Dermis microvascular lymphatic vessel endothelial cell (primary cell): ENCODE measurements at regions not wholly inside any gene's neighbourhood (a gene's known extent, or its start where the extent isn't known, plus 50 kb on each side); places are given as distances from the start of the nearest gene placed in this dataset.

Experiments used
- DNase-seq, 2 donors: peaks; one replicate each; pipeline versions ENCODE4 v3.0.0 to v3.0.0-alpha.2; 2010; ENCODE audit warnings: low read depth in 2 of 2

DNA sequence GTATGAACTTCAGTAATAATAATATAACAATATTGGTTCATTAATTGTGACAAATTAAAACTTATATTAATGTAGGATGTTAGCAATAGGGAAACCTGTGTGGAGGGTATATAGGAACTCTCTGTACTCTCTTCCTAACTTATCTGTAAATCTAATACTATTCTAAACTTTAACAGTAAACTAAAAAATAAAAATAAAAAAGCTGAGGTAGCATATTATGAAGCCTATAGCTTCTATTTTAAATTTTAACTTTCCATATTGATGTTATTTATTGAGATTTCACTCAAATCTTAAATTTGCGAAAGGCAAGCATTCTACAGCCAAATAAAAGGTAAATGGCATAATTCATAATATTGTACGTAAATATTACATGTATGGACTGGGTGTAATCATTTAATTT lies 326.4 kb downstream of the MEI4 start:
- DNase-seq: no peak

GRCh38 chr6:77986380-77987034 lies 333.7 kb downstream of the MEI4 start:
- DNase-seq: no peak

- DNase-seq: no peak
These were observed 334.2 kb downstream of the MEI4 start for GRCh38 chr6:77987035-77987384.

GRCh38 chr6:78010130-78010529 lies 357.3 kb downstream of the MEI4 start:
- DNase-seq: no peak

GRCh38 chr6:78020586-78020985 lies 367.7 kb downstream of the MEI4 start:
- no peak for DNase-seq

DNA sequence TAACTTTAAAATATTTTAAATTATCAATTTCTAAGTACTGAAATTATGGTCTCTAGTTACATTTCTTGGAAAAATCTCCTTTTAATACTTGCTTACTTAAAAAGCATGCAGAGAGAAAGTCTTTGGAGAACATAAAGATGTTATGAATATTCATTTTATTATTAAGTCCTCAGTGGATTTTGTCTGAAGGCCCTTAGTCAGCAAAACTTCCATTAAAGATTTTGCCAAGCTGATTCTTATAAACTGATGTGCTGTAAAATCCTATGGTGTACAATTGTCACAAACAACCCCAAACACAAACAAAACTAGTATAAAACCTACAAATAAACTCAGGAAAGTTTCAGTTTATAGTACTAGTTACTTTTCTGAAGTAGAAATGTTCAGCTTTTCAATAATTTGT lies 372.7 kb downstream of the MEI4 start:
- DNase-seq: no peak

- no peak for DNase-seq
These were observed 378.4 kb downstream of the MEI4 start for GRCh38 chr6:78031228-78031627.

- no peak for DNase-seq
These were observed 406.3 kb downstream of the MEI4 start for GRCh38 chr6:78059171-78059570.

DNA sequence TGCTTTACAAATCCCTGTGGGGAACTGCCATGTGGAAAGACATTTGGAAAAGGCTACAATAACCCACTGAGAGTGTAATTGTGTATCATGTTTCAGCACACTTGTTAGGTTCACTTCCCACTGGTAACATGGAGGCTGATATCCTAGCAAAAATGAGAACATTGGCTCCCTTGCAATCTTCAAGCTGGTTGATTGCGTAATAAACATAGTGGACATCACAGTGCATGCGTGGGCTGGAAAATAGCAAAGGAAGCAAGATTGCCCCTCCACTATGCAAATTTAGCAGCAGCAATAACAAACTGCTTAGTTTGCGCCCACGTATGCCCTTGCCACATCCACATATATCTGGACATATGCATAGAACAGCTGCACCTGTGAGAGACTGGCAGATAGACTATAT lies 410.2 kb downstream of the MEI4 start:
- no peak for DNase-seq

DNA sequence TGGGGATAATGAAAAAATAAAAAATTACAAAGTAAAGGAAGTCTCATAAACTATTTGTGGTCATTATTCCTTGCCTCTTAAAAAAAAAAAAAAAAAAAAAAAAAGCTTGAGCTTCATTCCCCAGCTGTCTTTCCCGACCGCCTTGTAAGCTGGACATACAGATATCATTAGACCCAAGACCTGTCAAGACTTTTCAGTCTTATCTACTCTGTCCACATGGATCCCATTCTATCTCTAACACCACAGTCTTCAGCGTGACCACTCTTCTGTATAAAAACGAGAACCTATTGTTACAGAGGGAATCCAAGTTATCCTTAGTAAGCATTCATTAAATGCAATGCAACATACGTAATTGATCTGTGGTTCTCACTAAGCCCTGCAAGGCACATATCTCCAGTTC lies 423.5 kb downstream of the MEI4 start:
- DNase-seq: no peak

DNA sequence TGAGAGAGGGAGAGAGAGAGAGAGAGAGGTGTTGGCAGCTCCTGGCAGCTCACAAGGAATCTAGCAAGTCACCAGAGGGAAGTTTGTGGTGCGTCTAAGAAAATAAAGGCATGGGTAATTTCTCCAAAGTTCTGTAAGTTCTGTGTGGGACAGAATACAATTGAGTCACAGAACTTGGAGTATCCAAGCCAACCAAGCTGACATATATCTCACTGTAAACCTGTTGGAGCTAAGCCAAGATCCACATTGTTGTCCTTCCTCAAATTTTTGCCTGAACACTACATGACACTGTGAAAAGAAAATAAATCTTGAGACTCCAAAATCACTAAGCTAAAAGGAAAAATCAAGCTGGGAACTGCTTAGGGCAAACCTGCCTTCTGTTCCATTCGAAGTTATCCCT lies 436.7 kb downstream of the MEI4 start:
- peak in 1 of 2 donors; percentile 78 for DNase-seq

DNA sequence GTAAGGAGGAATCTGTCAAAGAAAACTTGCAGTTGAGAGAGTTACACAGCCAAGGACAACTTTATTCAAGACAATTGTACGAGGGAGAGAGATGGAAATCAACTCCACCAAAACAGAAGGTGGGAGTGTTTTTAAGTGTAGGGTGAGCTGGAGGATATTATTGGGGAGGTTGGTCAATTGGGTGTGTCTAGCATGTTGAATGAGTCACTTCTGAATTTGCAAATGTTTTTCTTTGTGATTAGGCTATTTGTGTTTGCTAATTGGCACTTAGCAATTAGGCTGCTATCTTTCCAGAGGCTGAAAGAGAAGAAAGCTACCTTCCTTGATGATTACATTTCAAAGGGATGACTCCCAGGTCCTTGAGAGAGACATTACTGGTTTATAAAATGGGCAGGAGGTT lies 441.1 kb downstream of the MEI4 start:
- DNase-seq: no peak

GRCh38 chr6:78101387-78101786 lies 448.5 kb downstream of the MEI4 start:
- DNase-seq: no peak

GRCh38 chr6:78110641-78111040 lies 457.8 kb downstream of the MEI4 start:
- no peak for DNase-seq

GRCh38 chr6:78117966-78118365 lies 465.1 kb downstream of the MEI4 start:
- DNase-seq: no peak

- DNase-seq: no peak
These were observed 478.7 kb downstream of the MEI4 start for GRCh38 chr6:78131521-78131920.

DNA sequence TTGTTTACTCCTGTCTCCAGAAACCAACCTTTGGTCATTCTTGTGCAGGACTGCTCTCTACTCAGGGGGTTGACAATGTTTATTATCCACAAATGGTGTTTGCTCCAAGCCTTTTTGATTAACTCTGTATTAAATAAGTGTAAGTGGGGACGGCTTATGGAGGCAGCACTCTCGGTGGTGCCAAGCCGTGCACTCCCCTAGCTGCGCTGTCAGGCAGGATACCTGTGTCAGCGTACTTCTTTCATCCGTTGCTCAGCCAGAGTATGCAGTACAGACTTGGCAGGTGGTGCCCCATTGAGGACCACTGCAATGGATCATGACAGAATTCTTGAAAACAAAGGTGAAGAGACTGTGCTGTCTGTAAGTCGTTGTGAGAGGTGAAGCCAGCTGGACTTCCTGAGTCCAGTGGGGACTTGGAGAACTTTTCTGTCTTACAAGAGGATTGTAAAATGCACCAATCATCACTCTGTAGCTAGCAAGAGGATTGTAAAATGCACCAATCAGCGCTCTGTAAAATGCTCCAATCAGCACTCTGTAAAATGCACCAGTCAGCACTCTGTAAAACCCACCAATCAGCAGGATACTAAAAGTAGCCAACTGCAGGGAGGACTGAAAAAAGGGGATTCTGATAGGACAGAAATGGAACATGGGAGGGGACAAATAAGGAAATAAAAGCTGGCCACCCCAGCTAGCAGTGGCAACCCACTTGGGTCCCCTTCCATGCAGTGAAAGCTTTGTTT lies 480.0 kb downstream of the MEI4 start:
- no peak for DNase-seq

DNA sequence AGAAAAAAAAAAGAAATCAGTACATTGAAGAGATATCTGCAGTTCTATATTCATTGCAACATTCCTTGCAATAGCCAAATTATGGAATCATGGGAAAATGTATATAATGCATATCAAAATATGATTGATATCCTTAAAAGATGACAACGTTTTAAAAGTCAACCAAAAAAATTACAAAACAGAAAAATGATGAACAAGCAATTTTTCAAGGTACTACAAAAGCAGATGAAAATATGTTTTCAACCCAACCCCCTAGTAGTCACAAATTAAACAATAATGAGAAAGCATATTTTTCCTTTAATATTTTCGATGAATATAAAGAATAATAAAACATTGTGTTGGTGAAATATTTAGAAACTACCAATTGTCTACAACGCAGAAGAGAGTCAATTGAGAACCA lies 497.6 kb downstream of the MEI4 start:
- no peak for DNase-seq

- no peak for DNase-seq
These were observed 501.1 kb downstream of the MEI4 start for GRCh38 chr6:78153976-78154375.

DNA sequence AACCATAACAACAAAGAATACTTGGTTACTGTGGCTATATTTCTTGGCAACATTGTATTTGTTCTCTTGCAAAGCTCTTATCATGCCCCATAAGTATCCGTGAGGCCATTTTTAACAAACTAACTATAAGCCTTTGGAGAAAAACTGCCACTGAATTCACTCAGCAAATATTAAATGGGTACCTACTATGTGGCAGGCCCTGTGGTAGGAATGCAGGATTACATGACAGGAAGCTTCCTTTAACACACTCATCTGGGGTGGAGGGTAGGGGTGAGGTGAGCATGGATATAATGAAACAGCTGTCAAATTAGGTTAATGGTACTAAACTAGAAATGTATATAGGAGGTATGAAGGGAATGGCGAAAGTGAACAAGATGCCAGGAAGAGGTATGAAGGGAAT lies 504.8 kb downstream of the MEI4 start:
- no peak for DNase-seq

- no peak for DNase-seq
These were observed 536.1 kb downstream of the MEI4 start for GRCh38 chr6:78188891-78189290.

DNA sequence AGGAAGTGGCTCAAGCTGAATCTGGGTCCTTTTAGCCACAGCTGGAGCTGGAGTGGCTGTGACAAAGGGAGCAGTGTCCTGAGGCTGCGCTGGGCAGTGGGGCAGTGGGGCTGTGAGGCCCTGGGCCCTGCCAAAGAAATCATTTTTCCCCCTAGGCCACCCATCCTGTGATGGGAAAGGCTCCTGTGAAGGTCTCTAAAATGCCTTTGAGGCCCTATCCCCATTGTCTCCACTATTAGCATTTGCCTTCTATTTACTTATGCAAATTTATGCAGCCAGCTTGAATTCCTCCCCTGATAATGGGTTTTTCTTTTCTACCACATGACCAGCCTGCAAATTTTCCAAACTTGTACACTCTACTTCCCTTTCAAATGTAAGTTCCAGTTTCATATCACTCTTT lies 539.2 kb downstream of the MEI4 start:
- no peak for DNase-seq

DNA sequence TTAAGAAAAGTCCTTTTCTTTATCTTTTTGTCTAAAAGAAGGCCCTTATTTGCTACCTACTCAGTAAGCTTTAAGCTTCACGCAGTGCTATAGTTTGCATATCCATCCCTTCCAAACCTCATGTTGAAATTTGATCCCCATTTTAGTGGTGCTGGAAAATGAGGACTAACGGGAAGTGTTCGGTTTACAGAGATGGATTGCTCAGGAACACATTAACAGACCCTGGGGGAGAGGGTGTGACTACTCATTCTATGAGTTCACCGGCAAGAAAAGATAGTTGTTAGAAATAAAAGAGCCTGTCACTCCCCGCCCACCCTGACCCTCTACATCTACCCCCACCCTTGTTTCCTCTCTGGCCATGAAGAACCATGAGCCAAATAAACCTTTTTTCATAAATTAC lies 546.2 kb downstream of the MEI4 start:
- no peak for DNase-seq

DNA sequence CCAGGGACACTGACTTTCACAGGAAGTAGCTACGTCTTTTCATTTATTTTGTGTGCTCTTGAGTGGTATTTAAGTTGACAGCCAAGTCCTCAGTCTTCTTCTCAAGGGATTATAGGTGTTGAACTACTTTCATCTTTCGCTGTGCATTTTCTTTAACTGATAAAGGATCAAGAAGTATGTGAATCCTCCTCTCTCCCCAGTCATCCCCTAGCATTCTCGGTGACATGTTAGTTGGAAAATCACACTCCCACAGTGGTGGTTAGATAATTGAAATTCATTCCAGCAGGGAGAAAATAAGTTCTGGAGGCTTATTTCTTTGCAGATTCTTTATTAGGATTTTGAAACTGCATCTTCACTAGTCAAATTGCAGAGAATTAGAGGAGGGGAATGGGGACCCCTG lies 569.4 kb downstream of the MEI4 start:
- DNase-seq: no peak
